Activated T-helper 1 cell treated with anti-CD3 and anti-CD28 coated beads, Interleukin-12 subunit alpha, Interleukin-12 subunit beta, Interleukin-2, Interleukin-4 antibody, amounts not matched to agents 30 ng/mL and 10 ng/mL and 1 ng/mL, durations not matched to agents 14 hours and 24 hours and 36 hours (primary cell): ENCODE measurements at regions not wholly inside any gene's neighbourhood (a gene's known extent, or its start where the extent isn't known, plus 50 kb on each side); places are given as distances from the start of the nearest gene placed in this dataset.

Experiments
- DNase-seq: peaks from one replicate; pipeline ENCODE4 v3.0.0; 2021; ENCODE audit warnings: low spot score
- H3K27ac Mint-ChIP-seq: one replicate; pipeline ENCODE4 v1.8.0; 2021; ENCODE audit warnings: mild to moderate bottlenecking, mixed read lengths
- H3K27me3 Mint-ChIP-seq: one replicate; pipeline ENCODE4 v1.8.0; 2022; ENCODE audit warnings: mild to moderate bottlenecking, moderate library complexity, mixed read lengths; ENCODE audit not compliant: insufficient read depth
- H3K36me3 Mint-ChIP-seq: one replicate; pipeline ENCODE4 v1.8.0; 2021; ENCODE audit warnings: low read depth, mixed read lengths
- H3K4me1 Mint-ChIP-seq: one replicate; pipeline ENCODE4 v1.8.0; 2021; ENCODE audit warnings: low read depth, mixed read lengths
- H3K4me3 Mint-ChIP-seq: one replicate; pipeline ENCODE4 v1.8.0; 2021; ENCODE audit warnings: mild to moderate bottlenecking, moderate library complexity, mixed read lengths
- H3K9me3 Mint-ChIP-seq: one replicate; pipeline ENCODE4 v1.8.0; 2021; ENCODE audit warnings: mixed read lengths
- intact Hi-C: fragments of 100-400 bp; cut with micrococcal nuclease; formaldehyde crosslinking; loops from one replicate; pipeline ENCODE4 v1.15.1; 2024

DNA sequence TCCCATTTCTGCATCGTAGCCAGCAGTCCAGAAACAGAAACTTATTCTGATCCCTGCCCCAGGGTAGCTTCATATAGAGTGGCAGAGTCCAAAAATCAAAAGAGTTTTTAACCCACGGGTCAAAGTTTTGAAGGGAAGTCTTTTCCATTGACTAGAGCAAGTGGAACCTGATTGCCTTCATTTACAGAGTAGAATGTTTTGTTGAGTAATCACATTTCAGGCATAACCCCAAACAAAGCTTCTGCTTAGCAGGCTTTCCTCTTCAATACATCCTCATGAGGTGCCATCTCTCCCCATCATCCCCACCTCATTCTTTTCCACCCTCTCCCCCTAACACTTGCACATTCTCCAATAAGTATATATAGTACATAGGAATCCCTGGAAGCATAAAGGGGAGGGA, 516.0 kb upstream of the FBXO33 start:
- DNase-seq = no peak
- Mint-ChIP-seq H3K9me3 (peaks cover 18% of the 10 kb centered on the region), H3K27me3 (no peaks in the 10 kb centered on the region), H3K4me3 (no peak overlapping the region), H3K36me3 (no peaks in the 10 kb centered on the region), H3K4me1 (no peaks in the 10 kb centered on the region), H3K27ac (no peak overlapping the region)
- intact Hi-C loops = no loop called here

DNA sequence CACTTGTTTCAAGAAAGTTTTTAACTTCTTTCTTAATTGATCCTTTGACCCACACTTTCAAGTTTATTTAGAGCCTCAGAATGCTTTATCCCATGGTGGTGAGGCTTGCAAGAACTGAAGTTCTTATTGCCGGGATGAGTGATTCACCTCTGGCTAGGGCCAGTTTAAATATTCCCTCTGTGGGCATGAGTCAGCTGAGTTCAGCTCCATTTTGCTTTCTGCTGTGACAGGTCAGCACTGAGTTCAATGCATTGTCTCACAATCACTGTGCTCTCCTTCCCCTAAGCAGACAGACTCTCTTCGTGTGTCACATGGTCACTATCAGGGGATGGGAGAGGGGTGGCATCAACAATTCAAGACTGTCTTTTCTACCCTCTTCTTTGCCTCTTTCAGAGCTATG, 514.6 kb upstream of the FBXO33 start:
- no peak for DNase-seq
- intact Hi-C loops = no loop called here
- Mint-ChIP-seq H3K27ac (no peak overlapping the region), H3K36me3 (no peaks in the 10 kb centered on the region), H3K4me3 (no peak overlapping the region), H3K9me3 (peaks cover 18% of the 10 kb centered on the region), H3K4me1 (no peaks in the 10 kb centered on the region), H3K27me3 (no peaks in the 10 kb centered on the region)

DNA sequence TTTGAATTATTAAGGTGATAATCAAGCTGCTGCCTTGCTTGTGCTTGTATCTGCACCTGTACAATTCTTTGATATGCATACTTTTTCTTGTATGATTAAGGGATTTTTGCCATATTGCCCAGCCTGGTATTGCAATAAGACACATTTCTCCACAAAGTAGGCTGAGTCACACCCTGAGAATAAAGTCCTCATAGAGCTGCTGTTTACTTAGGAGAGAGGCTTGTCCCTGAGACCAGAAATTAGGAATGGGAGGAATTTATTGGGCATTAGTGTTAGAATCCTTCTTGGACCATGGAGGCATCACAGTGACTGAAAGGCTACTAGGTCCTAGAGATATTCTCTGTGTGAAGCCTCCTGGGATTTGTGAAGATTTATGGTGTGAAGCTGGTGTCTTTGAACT, 506.8 kb upstream of the FBXO33 start:
- no peaks in the 10 kb centered on the region for H3K27me3 Mint-ChIP-seq
- H3K4me1 Mint-ChIP-seq = no peaks in the 10 kb centered on the region
- H3K9me3 Mint-ChIP-seq = peaks cover 5% of the 10 kb centered on the region
- no peaks in the 10 kb centered on the region for H3K36me3 Mint-ChIP-seq
- no peak overlapping the region for H3K27ac Mint-ChIP-seq
- intact Hi-C loops = no loop called here
- no peak for DNase-seq
- no peak overlapping the region for H3K4me3 Mint-ChIP-seq

DNA sequence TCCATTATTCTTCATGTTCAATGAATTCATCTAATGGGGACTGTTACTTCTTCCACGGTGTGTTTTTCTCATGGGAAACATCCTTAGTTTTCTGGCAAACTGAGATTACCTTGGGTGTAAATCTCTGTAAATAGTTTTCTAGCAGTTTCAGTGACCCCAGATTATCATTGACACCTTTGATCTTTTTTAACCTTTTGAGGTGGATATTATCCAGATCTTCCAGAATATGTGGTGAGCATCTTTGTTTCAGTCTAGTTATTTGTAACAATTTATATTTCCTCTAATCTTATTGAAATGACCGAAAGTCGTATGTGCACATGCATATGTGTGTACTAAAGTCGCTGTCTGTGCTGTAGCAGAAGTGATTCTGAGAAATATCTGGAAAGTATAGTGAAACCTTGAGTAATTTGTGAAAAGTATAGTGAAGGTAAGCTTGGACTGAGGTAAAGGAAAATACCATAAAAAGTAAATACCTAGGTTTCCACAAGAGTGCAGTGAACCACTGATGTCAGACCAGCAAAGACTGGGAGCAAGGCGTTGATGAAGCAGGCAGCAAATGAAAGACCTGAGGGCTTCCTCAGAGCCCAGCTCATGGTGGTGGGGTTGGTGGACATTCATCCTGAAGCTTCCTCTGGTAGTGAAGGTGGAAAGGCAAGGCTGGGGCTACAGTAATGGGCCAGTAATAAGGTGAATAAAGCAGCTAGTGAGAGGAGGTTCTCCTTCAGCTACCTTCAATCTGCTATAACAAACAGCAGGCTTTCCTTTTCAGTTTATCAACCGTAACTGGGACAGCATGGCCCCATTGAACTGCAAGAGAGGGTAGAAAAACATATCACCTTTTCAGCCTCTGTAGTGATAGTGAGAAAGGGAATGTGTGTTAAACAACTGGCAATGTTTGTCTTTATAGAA, 480.2 kb upstream of the FBXO33 start:
- DNase-seq = no peak
- no peaks in the 10 kb centered on the region for H3K36me3 Mint-ChIP-seq
- no peak overlapping the region for H3K4me3 Mint-ChIP-seq
- intact Hi-C loops = no loop called here
- no peaks in the 10 kb centered on the region for H3K4me1 Mint-ChIP-seq
- H3K27ac Mint-ChIP-seq = no peak overlapping the region
- no peaks in the 10 kb centered on the region for H3K27me3 Mint-ChIP-seq
- no peaks in the 10 kb centered on the region for H3K9me3 Mint-ChIP-seq

DNA sequence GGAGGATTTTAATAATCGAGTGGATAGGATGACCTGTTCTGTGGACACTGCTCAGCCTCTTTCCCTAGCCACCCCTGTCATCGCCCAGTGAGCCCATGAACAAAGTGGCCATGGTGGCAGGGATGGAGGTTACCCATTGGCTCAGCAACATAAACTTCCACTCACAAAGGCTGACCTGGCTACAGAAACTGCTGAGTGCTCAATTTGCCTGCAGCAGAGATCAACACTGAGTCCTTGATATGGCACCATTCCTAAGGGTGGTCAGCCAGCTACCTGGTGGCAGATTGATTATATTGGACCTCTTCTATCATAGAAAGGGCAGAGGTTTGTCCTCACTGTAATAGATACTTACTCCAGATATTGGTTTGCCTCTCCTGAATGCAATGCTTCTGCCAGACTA, 465.4 kb upstream of the FBXO33 start:
- no peaks in the 10 kb centered on the region for H3K4me1 Mint-ChIP-seq
- intact Hi-C loops = no loop called here
- H3K4me3 Mint-ChIP-seq = no peak overlapping the region
- no peak for DNase-seq
- peaks cover 19% of the 10 kb centered on the region for H3K9me3 Mint-ChIP-seq
- no peaks in the 10 kb centered on the region for H3K27me3 Mint-ChIP-seq
- no peak overlapping the region for H3K27ac Mint-ChIP-seq
- H3K36me3 Mint-ChIP-seq = no peaks in the 10 kb centered on the region

DNA sequence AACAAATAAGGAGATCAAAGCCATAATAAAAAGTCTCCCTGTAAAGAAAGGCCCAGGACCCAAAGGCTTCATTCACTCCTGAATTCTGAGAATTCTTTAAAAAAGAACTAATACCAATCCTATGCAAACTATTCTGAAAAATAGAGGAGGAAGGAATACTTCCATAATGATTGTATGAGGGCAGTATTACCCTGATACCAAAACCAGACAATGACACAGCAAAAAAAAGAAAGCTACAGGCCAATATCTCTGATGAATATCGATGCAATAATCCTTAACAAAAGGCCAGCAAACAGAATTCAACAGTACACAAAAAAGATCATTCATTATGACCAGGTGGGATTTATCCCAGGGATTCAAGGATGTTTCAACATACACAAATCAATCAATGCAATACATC, 457.8 kb upstream of the FBXO33 start:
- H3K4me3 Mint-ChIP-seq = no peak overlapping the region
- no peaks in the 10 kb centered on the region for H3K36me3 Mint-ChIP-seq
- peaks cover 26% of the 10 kb centered on the region for H3K9me3 Mint-ChIP-seq
- no peaks in the 10 kb centered on the region for H3K4me1 Mint-ChIP-seq
- no peak for DNase-seq
- no peak overlapping the region for H3K27ac Mint-ChIP-seq
- intact Hi-C loops = no loop called here
- H3K27me3 Mint-ChIP-seq = no peaks in the 10 kb centered on the region

DNA sequence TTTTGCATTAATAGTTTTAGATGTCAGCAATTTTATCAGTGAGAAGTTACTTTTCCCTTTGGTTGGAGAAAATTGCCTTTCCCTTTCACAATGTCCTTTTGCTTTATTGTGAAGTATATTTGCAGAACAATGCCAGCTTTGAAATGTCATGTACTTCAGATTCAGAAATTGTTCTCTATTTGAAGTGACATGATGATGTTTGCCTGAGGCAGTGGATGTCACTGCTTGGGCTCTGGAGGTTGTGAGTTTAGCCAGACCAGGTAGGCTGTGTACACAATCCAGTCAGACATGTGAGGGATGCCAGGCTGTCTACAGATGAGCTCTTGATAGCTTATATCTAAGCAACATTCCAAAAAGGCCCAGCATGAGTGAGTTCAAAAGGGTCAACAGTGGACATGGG, 451.9 kb upstream of the FBXO33 start:
- Mint-ChIP-seq H3K36me3 (no peaks in the 10 kb centered on the region), H3K4me3 (no peak overlapping the region), H3K27ac (no peak overlapping the region), H3K9me3 (peaks cover 18% of the 10 kb centered on the region), H3K27me3 (no peaks in the 10 kb centered on the region), H3K4me1 (no peaks in the 10 kb centered on the region)
- intact Hi-C loops = no loop called here
- DNase-seq = no peak

DNA sequence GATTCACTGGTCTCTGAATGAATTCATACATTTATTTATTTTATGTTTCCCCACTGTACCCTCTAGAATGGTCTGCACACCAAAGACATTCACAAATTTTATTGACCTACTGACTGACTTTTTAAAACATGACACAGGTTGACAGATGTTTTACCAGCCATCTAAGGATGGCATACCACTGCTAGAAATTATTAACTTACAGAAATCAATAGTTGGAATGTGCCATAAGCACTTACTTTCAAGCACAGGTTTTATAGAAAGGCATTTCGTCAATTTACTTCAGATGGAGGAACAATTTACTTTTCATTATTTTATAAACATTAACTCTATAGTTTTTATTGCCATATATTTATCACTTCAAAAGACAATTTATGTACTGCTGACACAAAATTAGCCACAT, 448.7 kb upstream of the FBXO33 start:
- Mint-ChIP-seq H3K4me1 (no peaks in the 10 kb centered on the region), H3K4me3 (no peak overlapping the region), H3K27me3 (no peaks in the 10 kb centered on the region), H3K9me3 (no peaks in the 10 kb centered on the region), H3K27ac (no peak overlapping the region), H3K36me3 (no peaks in the 10 kb centered on the region)
- intact Hi-C loops = no loop called here
- DNase-seq = no peak

DNA sequence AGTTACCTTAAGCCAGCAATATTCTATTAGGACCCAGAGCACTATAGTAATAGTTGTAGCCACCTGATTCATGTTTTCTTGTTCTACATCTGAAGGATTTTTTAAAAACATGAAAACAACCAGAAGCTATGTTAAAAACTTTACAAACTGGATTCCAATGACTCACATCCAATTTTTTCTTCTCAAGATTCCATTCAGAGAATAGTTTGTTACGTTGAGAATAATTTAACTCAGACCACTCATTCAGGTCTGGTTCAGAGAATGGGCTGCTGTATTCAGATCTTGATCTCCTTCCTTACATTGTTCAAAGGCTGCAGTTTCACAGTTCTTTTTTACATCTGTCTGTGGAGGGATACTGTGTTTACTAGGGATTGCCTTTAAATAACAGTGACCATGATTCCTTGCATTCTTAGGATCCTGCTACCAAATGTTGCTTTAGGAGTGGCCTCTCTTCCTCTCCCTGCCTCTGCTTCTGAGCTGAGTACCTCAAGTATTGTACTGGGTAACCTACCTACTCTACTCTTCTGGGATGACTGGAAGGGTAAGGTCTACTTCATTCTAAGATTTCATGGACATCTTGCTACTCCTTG, 448.0 kb upstream of the FBXO33 start:
- no peaks in the 10 kb centered on the region for H3K4me1 Mint-ChIP-seq
- no peaks in the 10 kb centered on the region for H3K9me3 Mint-ChIP-seq
- H3K36me3 Mint-ChIP-seq = no peaks in the 10 kb centered on the region
- intact Hi-C loops = no loop called here
- DNase-seq = no peak
- no peaks in the 10 kb centered on the region for H3K27me3 Mint-ChIP-seq
- H3K4me3 Mint-ChIP-seq = no peak overlapping the region
- no peak overlapping the region for H3K27ac Mint-ChIP-seq

DNA sequence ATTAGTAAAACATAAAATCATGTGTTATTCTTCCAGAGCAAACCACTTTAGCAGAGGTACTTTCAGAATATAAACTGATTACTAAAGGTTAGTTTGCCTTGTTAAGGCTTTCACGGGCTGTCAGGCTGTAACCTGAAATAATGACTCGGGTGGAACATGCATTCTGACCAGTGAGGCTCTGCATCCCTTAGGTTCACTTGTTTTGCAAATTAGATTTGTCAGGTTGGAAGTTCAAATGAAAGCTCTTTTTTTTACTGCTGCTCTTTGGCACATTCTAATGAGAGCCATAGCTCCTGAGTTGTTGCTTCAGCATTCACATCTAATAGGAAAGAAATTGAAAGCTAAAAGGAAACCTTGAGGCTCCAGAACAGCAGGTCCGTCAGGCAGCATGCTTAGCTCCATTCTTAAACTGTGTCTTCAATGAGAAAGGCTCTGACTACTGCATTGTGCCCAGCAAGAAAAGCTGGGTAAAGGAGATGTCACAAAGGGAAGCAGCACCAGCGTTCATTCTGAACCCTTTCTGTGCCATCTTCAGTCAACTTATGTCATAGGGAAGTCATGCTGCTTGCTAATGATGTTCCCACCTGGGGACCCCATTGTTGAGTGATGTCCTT, 445.5 kb upstream of the FBXO33 start:
- no peak for DNase-seq
- Mint-ChIP-seq H3K4me3 (no peak overlapping the region), H3K27ac (no peak overlapping the region), H3K36me3 (no peaks in the 10 kb centered on the region), H3K4me1 (no peaks in the 10 kb centered on the region), H3K9me3 (no peaks in the 10 kb centered on the region), H3K27me3 (no peaks in the 10 kb centered on the region)
- intact Hi-C loops = no loop called here

DNA sequence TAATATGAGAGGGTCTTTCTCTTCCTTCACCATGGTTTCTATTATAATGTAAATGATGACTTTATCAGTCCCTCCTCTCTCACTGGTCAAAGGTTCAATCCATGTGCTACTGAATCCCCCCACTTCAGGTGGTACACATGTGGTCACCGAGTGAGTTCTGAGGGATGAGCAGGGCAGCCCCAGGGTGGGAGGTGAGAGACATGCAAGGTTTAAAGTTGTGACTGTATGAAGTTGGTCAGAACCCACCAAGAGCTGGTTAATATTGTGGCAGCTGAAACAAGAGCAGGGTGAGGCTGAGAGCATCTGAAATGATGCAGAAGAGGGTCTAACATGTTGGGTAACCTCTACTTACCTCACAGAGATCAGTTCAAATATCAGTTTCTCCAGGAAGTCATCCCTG, 444.7 kb upstream of the FBXO33 start:
- no peak overlapping the region for H3K27ac Mint-ChIP-seq

DNA sequence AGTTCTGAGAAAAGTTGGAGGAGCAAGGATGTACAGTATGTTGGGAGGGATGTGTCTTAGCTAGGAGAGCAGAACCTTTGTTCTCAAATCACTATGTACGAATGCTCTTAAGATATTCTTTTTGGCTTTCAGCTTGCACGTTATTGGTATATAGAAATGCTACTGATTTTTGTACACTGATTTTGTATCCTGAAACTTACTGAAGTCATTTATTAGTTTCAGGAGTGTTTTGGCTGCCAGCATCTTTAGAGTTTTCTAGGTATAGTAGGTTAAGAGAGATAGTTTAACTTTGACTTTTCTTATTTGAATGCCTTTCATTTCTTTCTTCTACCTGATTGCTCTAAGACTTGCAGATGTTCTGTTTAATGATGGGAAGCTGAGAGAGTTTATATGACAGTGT, 442.8 kb upstream of the FBXO33 start:
- intact Hi-C loops = no loop called here
- Mint-ChIP-seq H3K9me3 (no peaks in the 10 kb centered on the region), H3K27ac (no peak overlapping the region)

More for the DNA sequence above, 444.7 kb upstream of the FBXO33 start:
- no peaks in the 10 kb centered on the region for H3K36me3 Mint-ChIP-seq
- H3K4me1 Mint-ChIP-seq = no peaks in the 10 kb centered on the region
- H3K4me3 Mint-ChIP-seq = no peak overlapping the region
- intact Hi-C loops = no loop called here
- no peaks in the 10 kb centered on the region for H3K9me3 Mint-ChIP-seq
- no peaks in the 10 kb centered on the region for H3K27me3 Mint-ChIP-seq
- no peak for DNase-seq

DNA sequence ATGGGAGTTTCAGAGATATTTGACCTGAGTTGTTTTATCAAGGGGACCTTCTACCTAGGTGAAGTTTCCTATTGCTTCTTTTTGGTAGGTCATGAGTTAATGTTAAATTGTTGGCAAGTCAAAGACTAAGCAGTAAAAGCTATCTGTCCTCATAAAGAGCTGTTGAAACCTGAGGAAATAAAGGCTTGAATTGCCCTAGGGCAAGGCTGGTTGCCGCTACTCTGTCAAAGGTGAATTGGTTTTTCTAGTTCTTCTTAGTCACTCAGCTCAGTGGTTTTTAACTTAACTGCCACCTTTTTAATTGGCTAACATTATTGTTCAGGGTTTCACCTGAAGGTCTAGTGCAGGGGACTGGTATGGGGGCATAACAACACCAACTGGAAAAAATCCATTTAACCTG, 441.6 kb upstream of the FBXO33 start:
- Mint-ChIP-seq H3K4me1 (no peaks in the 10 kb centered on the region), H3K9me3 (no peaks in the 10 kb centered on the region), H3K4me3 (no peak overlapping the region), H3K36me3 (no peaks in the 10 kb centered on the region), H3K27ac (no peak overlapping the region), H3K27me3 (no peaks in the 10 kb centered on the region)
- intact Hi-C loops = no loop called here
- DNase-seq = no peak

More for the DNA sequence above, 442.8 kb upstream of the FBXO33 start:
- H3K4me1 Mint-ChIP-seq = no peaks in the 10 kb centered on the region
- no peaks in the 10 kb centered on the region for H3K36me3 Mint-ChIP-seq
- no peak overlapping the region for H3K4me3 Mint-ChIP-seq
- no peaks in the 10 kb centered on the region for H3K27me3 Mint-ChIP-seq
- DNase-seq = no peak
